Gastroesophageal sphincter (tissue), 3 donors: ENCODE measurements at regions not wholly inside any gene's neighbourhood (a gene's known extent, or its start where the extent isn't known, plus 50 kb on each side); places are given as distances from the start of the nearest gene placed in this dataset.

Source experiments
- EP300 ChIP-seq: sonication (generic); formaldehyde crosslinking; IDR thresholded peaks from one replicate; pipeline ENCODE4 v1.6.1; 2017; ENCODE audit warnings: antibody characterized with exemption, mild to moderate bottlenecking
- POLR2A ChIP-seq, 2 donors: fragments of 450-650 bp; IDR thresholded peaks; one replicate each; pipeline ENCODE4 v1.6.1; 2017; ENCODE audit warnings: antibody characterized with exemption in 2 of 2, mild to moderate bottlenecking in 2 of 2, moderate library complexity in 1 of 2
- TF ChIP-seq, protein P1 (sequence below), 4 experiments: fragments of 200-600 bp in 2 of 4; fragments of 450-650 bp in 2 of 4; sonication (generic) in 1 of 4; IDR thresholded peaks; one replicate each; pipeline ENCODE4 v1.5.1; 2017 to 2019; ENCODE audit warnings: antibody characterized with exemption in 4 of 4, mild to moderate bottlenecking in 2 of 4, moderate library complexity in 2 of 4

DNA sequence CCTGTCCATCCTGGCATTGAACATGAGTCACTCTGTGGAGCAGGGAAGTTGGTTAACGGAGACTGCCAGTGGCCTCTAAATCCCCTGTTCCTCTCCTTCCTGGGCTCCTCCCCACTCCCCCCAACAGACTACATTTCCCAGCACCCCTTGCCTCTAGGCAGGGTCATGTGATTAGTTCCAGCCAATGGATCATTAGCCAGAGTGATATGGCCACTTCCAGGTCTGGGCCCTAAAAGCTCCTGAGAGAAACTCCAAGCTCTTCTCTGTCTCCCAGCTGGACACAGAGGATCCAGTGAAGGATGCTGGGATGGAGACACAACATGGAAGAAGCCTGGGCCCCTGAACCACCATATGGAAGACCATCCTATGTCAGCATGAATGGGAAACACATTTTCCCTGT lies 54.4 kb upstream of the RFLNA start:
- TF ChIP-seq, protein P1, sequence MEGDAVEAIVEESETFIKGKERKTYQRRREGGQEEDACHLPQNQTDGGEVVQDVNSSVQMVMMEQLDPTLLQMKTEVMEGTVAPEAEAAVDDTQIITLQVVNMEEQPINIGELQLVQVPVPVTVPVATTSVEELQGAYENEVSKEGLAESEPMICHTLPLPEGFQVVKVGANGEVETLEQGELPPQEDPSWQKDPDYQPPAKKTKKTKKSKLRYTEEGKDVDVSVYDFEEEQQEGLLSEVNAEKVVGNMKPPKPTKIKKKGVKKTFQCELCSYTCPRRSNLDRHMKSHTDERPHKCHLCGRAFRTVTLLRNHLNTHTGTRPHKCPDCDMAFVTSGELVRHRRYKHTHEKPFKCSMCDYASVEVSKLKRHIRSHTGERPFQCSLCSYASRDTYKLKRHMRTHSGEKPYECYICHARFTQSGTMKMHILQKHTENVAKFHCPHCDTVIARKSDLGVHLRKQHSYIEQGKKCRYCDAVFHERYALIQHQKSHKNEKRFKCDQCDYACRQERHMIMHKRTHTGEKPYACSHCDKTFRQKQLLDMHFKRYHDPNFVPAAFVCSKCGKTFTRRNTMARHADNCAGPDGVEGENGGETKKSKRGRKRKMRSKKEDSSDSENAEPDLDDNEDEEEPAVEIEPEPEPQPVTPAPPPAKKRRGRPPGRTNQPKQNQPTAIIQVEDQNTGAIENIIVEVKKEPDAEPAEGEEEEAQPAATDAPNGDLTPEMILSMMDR (IDR thresholded peaks at IDR 0.05): no peak
- TF ChIP-seq POLR2A (IDR thresholded peaks at IDR 0.05) (no peak), EP300 (no peak)
